Fibroblast of lung (primary cell): ENCODE measurements at regions not wholly inside any gene's neighbourhood (a gene's known extent, or its start where the extent isn't known, plus 50 kb on each side); places are given as distances from the start of the nearest gene placed in this dataset.

ENCODE experiments used
- EZH2 ChIP-seq: IDR thresholded peaks from 2 replicates; pipeline ENCODE4 v1.5.1; 2012; ENCODE audit warnings: low read length, control low read depth, mild to moderate bottlenecking; ENCODE audit errors: missing control alignments
- TF ChIP-seq, protein P1 (sequence below), 2 donors: IDR thresholded peaks in 1 of 2; conservative IDR thresholded peaks in 1 of 2; 1 replicate in 1 of 2; 2 replicates in 1 of 2; pipeline ENCODE4 v1.5.1; 2011 to 2012; ENCODE audit warnings: low read length in 2 of 2, control low read depth in 1 of 2, inconsistent platforms in 1 of 2, low read depth in 1 of 2, mild to moderate bottlenecking in 1 of 2

DNA sequence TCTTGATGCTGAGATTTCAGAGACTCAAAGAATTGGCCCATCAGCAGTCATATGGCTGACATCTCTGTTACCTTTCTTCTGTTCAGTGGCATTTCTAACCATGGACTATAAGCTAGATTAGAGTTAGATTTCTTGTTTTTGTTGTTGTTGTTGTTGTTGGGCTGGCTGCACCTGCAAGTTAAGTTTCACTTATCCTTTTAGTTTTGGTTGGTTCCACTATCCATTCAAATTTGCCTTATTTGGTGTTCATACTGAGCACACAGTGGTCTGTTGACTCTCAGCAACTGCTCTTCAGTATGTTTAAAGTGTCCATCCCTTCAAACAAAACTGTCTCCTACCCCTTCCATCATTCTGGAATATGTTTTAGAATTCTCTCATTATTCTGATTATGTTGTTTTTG, 106.8 kb downstream of the ZFY start:
- TF ChIP-seq, protein P1, sequence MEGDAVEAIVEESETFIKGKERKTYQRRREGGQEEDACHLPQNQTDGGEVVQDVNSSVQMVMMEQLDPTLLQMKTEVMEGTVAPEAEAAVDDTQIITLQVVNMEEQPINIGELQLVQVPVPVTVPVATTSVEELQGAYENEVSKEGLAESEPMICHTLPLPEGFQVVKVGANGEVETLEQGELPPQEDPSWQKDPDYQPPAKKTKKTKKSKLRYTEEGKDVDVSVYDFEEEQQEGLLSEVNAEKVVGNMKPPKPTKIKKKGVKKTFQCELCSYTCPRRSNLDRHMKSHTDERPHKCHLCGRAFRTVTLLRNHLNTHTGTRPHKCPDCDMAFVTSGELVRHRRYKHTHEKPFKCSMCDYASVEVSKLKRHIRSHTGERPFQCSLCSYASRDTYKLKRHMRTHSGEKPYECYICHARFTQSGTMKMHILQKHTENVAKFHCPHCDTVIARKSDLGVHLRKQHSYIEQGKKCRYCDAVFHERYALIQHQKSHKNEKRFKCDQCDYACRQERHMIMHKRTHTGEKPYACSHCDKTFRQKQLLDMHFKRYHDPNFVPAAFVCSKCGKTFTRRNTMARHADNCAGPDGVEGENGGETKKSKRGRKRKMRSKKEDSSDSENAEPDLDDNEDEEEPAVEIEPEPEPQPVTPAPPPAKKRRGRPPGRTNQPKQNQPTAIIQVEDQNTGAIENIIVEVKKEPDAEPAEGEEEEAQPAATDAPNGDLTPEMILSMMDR (conservative IDR thresholded peaks at IDR 0.05 in 1 of 2, IDR thresholded peaks at IDR 0.05 in 1 of 2; ENCODE audit: low read depth in 1 of 2, low read length in 2 of 2), result no peak
- no peak for TF ChIP-seq EZH2
